ENCODE measurements at regions not wholly inside any gene's neighbourhood (a gene's known extent, or its start where the extent isn't known, plus 50 kb on each side); places are given as distances from the start of the nearest gene placed in this dataset.

- TF ChIP-seq CTCF (IDR thresholded peaks at IDR 0.05; ENCODE audit: insufficient read depth, low read length), result no peak
- no peak for TF ChIP-seq POLR2AphosphoS5 (IDR thresholded peaks at IDR 0.05; ENCODE audit: low read depth)
- no peak for TF ChIP-seq REST (IDR thresholded peaks at IDR 0.05; ENCODE audit: insufficient replicate concordance, low read depth)
- TF ChIP-seq GABPA (IDR thresholded peaks at IDR 0.05; ENCODE audit: low read depth), result no peak
These were observed 626.2 kb downstream of the TLR4 start for GRCh38 chr9:118330191-118330986.

Measured in HL-60 (cell line).